ENCODE measurements at regions not wholly inside any gene's neighbourhood (a gene's known extent, or its start where the extent isn't known, plus 50 kb on each side); places are given as distances from the start of the nearest gene placed in this dataset.

- no peak for DNase-seq
Measured at GRCh38 chr3:68458581-68458980, 473.8 kb downstream of the TAFA4 start.

- DNase-seq, result no peak
Measured at GRCh38 chr3:68448510-68449383, 483.6 kb downstream of the TAFA4 start.

GRCh38 chr3:68447885-68448284 is 484.5 kb downstream of the TAFA4 start:
- DNase-seq, result peak in 1 of 2 experiments; percentile 5

- no peak for DNase-seq
Measured at GRCh38 chr3:68441054-68441453, 491.3 kb downstream of the TAFA4 start.

- no peak for DNase-seq
Measured at GRCh38 chr3:68436619-68437401, 495.5 kb downstream of the TAFA4 start.

- no peak for DNase-seq
Measured at GRCh38 chr3:68428495-68428894, 503.9 kb downstream of the TAFA4 start.

- no peak for DNase-seq
Measured at GRCh38 chr3:68424796-68425460, 507.4 kb downstream of the TAFA4 start.

- DNase-seq, result no peak
Measured at GRCh38 chr3:68408626-68409025, 523.7 kb downstream of the TAFA4 start.

GRCh38 chr3:68403741-68404140 is 528.6 kb downstream of the TAFA4 start:
- no peak for DNase-seq

GRCh38 chr3:68402235-68402918 is 530.0 kb downstream of the TAFA4 start:
- no peak for DNase-seq

GRCh38 chr3:68378631-68379030 is 553.7 kb downstream of the TAFA4 start:
- no peak for DNase-seq

- DNase-seq, result no peak
Measured at GRCh38 chr3:68373727-68374126, 558.6 kb downstream of the TAFA4 start.

GRCh38 chr3:68363796-68364195 is 568.6 kb downstream of the TAFA4 start:
- no peak for DNase-seq

- no peak for DNase-seq
Measured at GRCh38 chr3:68360492-68360891, 571.9 kb downstream of the TAFA4 start.

- no peak for DNase-seq
Measured at GRCh38 chr3:68345781-68346180, 586.6 kb downstream of the TAFA4 start.

GRCh38 chr3:68342426-68342825 is 589.9 kb downstream of the TAFA4 start:
- no peak for DNase-seq

- no peak for DNase-seq
Measured at GRCh38 chr3:68336042-68336441, 596.3 kb downstream of the TAFA4 start.

GRCh38 chr3:68334367-68334986 is 597.9 kb downstream of the TAFA4 start:
- no peak for DNase-seq

- DNase-seq, result no peak
Measured at GRCh38 chr3:68328049-68328448, 604.3 kb downstream of the TAFA4 start.

GRCh38 chr3:68315964-68316363 is 616.4 kb downstream of the TAFA4 start:
- DNase-seq, result no peak

- no peak for DNase-seq
Measured at GRCh38 chr3:68315546-68315945, 616.8 kb downstream of the TAFA4 start.

- no peak for DNase-seq
Measured at GRCh38 chr3:68306571-68306970, 625.8 kb downstream of the TAFA4 start.

Data from NCI-H526 (cell line).